GM19035 (cell line): ENCODE measurements at regions not wholly inside any gene's neighbourhood (a gene's known extent, or its start where the extent isn't known, plus 50 kb on each side); places are given as distances from the start of the nearest gene placed in this dataset.
"Not testable (repeated sequence)": the region's sequence is repeated elsewhere in the genome, so short reads cannot be mapped to it uniquely, and the experiment has no call there.

ENCODE experiments used
- ATAC-seq: cut with Tn5 transposase; IDR thresholded peaks from one replicate; pipeline ENCODE4 v1.9.1; 2021; ENCODE audit not compliant: unreplicated experiment

DNA sequence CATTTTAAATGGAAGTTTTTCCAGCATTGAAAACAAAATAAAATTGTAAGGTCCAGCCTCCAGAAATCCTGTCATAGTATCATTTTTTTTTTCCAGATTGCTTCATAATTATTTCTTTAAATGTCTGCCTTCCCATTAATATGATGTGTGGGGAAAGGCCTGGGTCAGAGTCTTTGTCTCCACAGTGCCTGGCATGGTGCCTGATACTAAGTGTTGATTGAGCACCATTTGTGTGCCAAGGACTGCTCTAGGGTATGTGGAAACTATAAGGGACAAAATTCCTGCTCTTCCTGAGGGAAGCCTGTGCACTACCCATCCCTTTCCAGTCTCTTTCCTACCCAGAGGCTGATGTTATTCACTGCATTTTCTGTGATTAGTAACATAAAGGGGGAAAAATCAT is 53.1 kb upstream of the BEND4 start:
- ATAC-seq: no peak

- no peak for ATAC-seq
Measured at GRCh38 chr4:42216664-42217063, 64.2 kb upstream of the BEND4 start.

- no peak for ATAC-seq
Measured at GRCh38 chr4:42225286-42225685, 72.8 kb upstream of the BEND4 start.

- ATAC-seq: no peak
Measured at GRCh38 chr4:42234817-42235216, 82.4 kb upstream of the BEND4 start.

DNA sequence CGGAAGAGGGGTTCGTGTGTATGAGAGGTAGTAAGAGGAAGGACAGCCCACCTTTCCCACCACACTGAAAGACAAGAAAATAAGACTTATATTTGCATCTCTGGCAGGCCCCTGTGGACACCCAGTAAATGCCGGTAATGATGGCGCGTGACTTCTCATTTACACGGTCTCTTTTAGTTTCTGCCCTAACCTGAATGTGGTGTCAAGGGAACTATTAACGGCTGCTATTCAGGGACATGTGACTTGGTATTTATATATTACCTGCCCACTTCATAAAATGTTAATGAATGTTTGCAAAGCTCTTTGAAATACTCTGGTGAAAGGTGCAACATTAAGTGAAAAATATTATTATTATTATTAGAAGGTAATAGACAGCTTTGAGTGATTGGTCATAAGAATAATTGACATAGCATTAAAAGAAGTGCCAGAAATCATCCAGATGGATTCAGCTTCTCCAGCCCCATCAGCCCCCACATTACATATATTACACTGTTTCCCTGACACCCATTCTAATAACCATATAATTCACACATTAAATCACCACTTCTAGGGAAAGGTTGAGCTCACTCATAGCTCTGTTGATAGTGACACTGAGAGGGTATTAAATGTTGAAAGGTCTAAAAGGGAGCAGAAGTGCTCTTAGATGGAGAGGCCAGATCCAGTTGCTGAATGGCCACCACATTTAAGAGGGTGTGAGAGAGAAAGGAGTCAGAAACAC is 83.0 kb upstream of the BEND4 start:
- ATAC-seq: no peak

GRCh38 chr4:42237010-42237409 is 84.6 kb upstream of the BEND4 start:
- ATAC-seq: no peak

DNA sequence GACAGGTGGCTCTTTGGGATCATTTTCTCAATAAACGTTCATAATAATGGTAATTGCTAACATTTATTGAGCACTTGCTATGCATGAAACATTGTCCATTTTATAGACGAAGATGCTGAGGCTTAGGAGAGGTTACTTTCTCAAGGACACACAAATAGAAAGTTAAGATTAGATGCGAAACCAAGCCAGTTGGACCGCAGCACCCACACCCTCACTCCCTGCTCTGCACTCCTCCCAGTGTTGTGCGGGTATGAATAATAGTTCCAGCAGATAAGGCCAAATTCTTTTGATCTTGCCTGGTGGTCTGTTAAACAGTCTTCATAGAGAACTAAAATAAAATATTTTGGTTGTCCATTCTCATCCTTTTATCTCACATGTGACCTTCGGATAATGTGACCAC is 85.0 kb upstream of the BEND4 start:
- ATAC-seq: no peak

GRCh38 chr4:42248972-42249371 is 96.5 kb upstream of the BEND4 start:
- ATAC-seq: no peak

- ATAC-seq: no peak
Measured at GRCh38 chr4:42252315-42252714, 99.9 kb upstream of the BEND4 start.

DNA sequence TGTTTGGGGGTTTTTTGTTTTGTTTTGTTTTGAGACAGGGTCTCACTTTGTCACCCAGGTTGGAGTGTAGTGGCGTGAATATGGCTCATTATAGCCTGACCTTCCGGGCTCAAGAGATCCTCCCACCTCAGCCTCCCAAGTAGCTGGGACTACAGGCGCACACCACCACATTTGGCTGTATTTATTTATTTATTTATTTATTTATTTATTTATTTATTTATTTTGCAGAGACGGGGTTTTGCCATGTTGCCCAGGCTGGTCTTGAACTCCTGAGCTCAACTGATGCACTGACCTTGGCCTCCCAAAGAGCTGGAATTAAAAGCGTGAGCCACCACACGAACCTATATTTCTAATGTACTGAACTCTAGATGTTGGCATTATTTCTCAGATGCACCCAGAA is 105.2 kb upstream of the BEND4 start:
- not testable (repeated sequence) for ATAC-seq

- no peak for ATAC-seq
Measured at GRCh38 chr4:42262701-42263490, 110.4 kb upstream of the BEND4 start.

DNA sequence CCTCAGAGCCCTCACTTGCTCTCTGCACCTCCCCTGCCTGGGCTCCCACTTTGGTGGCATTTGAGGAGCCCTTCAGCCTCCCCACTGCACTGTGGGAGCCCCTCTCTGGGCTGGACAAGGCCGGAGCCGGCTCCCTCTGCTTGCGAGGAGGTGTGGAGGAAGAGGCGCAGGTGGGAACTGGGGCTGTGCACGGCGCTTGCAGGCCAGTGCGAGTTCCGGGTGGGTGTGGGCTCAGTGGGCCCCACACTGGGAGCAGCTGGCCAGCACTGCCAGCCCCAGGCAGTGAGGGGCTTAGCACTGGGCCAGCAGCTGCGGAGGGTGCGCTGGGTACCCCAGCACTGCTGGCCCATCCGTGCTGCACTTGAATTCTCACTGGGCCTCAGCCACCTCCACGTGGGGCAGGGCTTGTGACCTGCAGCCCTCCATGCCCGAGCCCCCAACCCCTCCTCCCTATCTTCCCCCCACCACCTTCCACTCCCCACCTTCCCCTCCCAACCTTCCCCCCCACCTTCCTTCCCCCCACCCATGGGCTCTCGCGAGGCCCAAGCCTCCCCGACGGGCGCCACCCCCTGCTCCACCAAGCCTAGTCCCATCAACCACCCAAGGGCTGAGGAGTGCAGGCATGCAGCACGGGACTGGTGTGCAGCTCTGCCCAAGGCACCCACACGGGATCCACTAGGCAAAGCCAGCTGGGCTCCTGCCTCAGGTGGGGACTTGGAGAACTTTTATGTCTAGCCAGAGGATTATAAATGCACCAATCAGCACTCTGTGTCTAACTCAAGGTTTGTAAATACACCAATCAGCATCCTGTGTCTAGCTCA is 113.5 kb upstream of the BEND4 start:
- ATAC-seq: no peak

- ATAC-seq: no peak
Measured at GRCh38 chr4:42267724-42268123, 115.3 kb upstream of the BEND4 start.

DNA sequence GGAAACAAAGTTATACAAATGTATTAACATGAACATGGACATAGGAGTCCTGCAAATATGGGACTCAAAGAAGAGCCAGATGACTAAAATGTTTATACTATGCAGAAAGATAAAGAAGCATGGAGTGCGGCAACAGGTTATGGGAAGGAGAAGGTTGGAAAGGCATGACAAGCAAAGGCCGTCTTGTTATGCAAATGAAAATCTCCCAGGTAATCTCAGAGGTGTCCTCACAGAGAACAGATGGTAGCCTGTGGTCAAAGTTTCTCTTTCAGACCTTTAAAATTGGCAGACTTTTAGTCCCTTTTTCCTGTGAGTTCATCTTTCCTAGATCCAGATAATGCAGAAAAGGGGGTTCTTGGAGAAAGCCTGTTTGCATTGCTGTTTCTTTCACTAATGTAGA is 116.4 kb upstream of the BEND4 start:
- ATAC-seq: no peak

GRCh38 chr4:42271096-42271495 is 118.6 kb upstream of the BEND4 start:
- no peak for ATAC-seq

- no peak for ATAC-seq
Measured at GRCh38 chr4:42277291-42277690, 120.0 kb upstream of the SHISA3 start.

GRCh38 chr4:42278709-42279324 is 118.5 kb upstream of the SHISA3 start:
- ATAC-seq: no peak

DNA sequence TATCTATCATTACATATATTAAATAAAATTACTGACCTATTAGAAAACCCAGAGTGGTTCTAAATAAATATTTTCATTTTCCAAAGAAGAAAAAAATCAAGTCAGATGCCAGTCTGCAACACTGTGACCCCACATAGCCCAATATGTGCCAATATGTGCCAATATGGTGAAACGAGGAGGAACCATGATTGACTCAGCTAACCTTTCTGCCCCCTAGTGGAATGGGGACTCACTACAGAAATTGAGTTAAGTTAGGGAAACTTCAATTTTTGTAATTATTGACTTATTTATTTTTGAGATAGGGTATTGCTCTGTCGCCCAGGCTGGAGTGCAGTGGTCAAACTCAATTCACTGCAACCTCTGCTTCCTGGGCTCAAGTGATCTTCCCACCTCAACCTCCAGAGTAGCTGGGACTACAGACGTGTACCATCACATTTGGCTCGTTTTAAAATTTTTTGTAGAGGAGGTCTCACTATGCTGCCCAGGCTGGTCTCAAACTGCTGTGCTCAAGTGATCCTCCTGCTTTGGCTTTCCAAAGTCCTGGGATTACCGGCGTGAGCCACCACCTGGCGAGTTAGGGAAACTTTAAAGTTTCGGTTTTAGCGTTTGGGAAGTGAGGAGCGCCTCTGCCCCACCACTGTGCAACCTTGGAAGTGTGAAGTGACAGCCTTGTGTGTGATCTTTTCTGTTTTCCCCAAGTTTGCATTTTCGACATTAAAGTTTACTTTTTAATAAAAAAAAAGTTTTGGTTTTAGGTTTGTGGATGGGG is 116.8 kb upstream of the SHISA3 start:
- no peak for ATAC-seq

GRCh38 chr4:42281324-42282020 is 115.8 kb upstream of the SHISA3 start:
- ATAC-seq: peak; percentile 57
